ENCODE measurements at regions not wholly inside any gene's neighbourhood (a gene's known extent, or its start where the extent isn't known, plus 50 kb on each side); places are given as distances from the start of the nearest gene placed in this dataset.
"Not testable (repeated sequence)": the region's sequence is repeated elsewhere in the genome, so short reads cannot be mapped to it uniquely, and the experiment has no call there.

- no peak for DNase-seq
Observed at GRCh38 chr22:23394525-23395326, 185.4 kb downstream of the IGLL1 start.

GRCh38 chr22:23393721-23394320 lies 186.3 kb downstream of the IGLL1 start:
- no peak for DNase-seq

GRCh38 chr22:23393199-23393598 lies 186.9 kb downstream of the IGLL1 start:
- not testable (repeated sequence) for DNase-seq

- no peak for DNase-seq
Observed at GRCh38 chr22:23392420-23393121, 187.5 kb downstream of the IGLL1 start.

- no peak for DNase-seq
Observed at GRCh38 chr22:23391022-23391421, 189.1 kb downstream of the IGLL1 start.

GRCh38 chr22:23389271-23390071 lies 190.6 kb downstream of the IGLL1 start:
- no peak for DNase-seq

- no peak for DNase-seq
Observed at GRCh38 chr22:23388517-23388890, 191.6 kb downstream of the IGLL1 start.

GRCh38 chr22:23387827-23388516 lies 192.1 kb downstream of the IGLL1 start:
- no peak for DNase-seq

GRCh38 chr22:23386822-23387580 lies 193.1 kb downstream of the IGLL1 start:
- no peak for DNase-seq

- peak; percentile 81 for DNase-seq
Observed at GRCh38 chr22:23385678-23386631, 194.1 kb downstream of the IGLL1 start.

GRCh38 chr22:23384923-23385677 lies 195.0 kb downstream of the IGLL1 start:
- no peak for DNase-seq

- DNase-seq: no peak
Observed at GRCh38 chr22:23384431-23384830, 195.7 kb downstream of the IGLL1 start.

- peak; percentile 25 for DNase-seq
Observed at GRCh38 chr22:23383491-23384361, 196.4 kb downstream of the IGLL1 start.

GRCh38 chr22:23382428-23383218 lies 197.5 kb downstream of the IGLL1 start:
- no peak for DNase-seq

- DNase-seq: no peak
Observed at GRCh38 chr22:23381661-23382427, 198.2 kb downstream of the IGLL1 start.

- DNase-seq: no peak
Observed at GRCh38 chr22:23380911-23381310, 199.2 kb downstream of the IGLL1 start.

GRCh38 chr22:23380230-23380573 lies 199.9 kb downstream of the IGLL1 start:
- peak; percentile 12 for DNase-seq
